Mucosa of rectum (tissue), 2 donors: ENCODE measurements at regions not wholly inside any gene's neighbourhood (a gene's known extent, or its start where the extent isn't known, plus 50 kb on each side); places are given as distances from the start of the nearest gene placed in this dataset.

Experiments
- H3K27ac ChIP-seq, 2 donors: one replicate each; pipeline ENCODE4 v1.7.0; 2013; ENCODE audit warnings: inconsistent platforms in 2 of 2, low read depth in 2 of 2, low read length in 2 of 2
- H3K27me3 ChIP-seq, 2 donors: one replicate each; pipeline ENCODE4 v1.7.0; 2013; ENCODE audit warnings: low read length in 2 of 2; ENCODE audit not compliant: control insufficient read depth in 2 of 2, insufficient read depth in 2 of 2
- H3K36me3 ChIP-seq, 2 donors: one replicate each; pipeline ENCODE4 v1.7.0; 2013; ENCODE audit warnings: low read length in 2 of 2; ENCODE audit not compliant: control insufficient read depth in 2 of 2, insufficient read depth in 2 of 2
- H3K4me1 ChIP-seq, 2 donors: one replicate each; pipeline ENCODE4 v1.7.0; 2013; ENCODE audit warnings: low read length in 2 of 2, mild to moderate bottlenecking in 1 of 2; ENCODE audit not compliant: control insufficient read depth in 2 of 2, insufficient read depth in 2 of 2
- H3K4me3 ChIP-seq, 2 donors: one replicate each; pipeline ENCODE4 v1.7.0; 2013; ENCODE audit warnings: low read length in 2 of 2
- H3K9ac ChIP-seq, 2 donors: one replicate each; pipeline ENCODE4 v1.7.0; 2013; ENCODE audit warnings: low read length in 2 of 2, low read depth in 1 of 2, mild to moderate bottlenecking in 1 of 2
- H3K9me3 ChIP-seq, 2 donors: one replicate each; pipeline ENCODE4 v1.7.0; 2013; ENCODE audit warnings: low read length in 2 of 2; ENCODE audit not compliant: control insufficient read depth in 2 of 2
- donor health status: healthy.
- donor health status: Normal muscosa, but diverticular disease.

GRCh38 chr6:108734271-108734922 is 113.8 kb upstream of the ARMC2 start:
- H3K27ac ChIP-seq, result peak overlapping the region; percentile 42 to 59
- H3K27me3 ChIP-seq, result no peaks in the 10 kb centered on the region
- no peaks in the 10 kb centered on the region for H3K9me3 ChIP-seq

GRCh38 chr6:108735310-108736001 is 112.8 kb upstream of the ARMC2 start:
- no peak overlapping the region for H3K9ac ChIP-seq
- no peaks in the 10 kb centered on the region for H3K36me3 ChIP-seq
- peaks cover 10 to 28% of the 10 kb centered on the region in 2 donors for H3K4me1 ChIP-seq
- no peak overlapping the region for H3K4me3 ChIP-seq
- peak overlapping the region; percentile 56 to 75 for H3K27ac ChIP-seq
- no peaks in the 10 kb centered on the region for H3K9me3 ChIP-seq
- no peaks in the 10 kb centered on the region for H3K27me3 ChIP-seq

More at GRCh38 chr6:108734271-108734922, 113.8 kb upstream of the ARMC2 start:
- Histone ChIP-seq H3K4me3 (no peak overlapping the region), H3K36me3 (no peaks in the 10 kb centered on the region), H3K4me1 (peaks cover 10 to 28% of the 10 kb centered on the region in 2 donors), H3K9ac (no peak overlapping the region)

GRCh38 chr6:108736002-108736361 is 112.2 kb upstream of the ARMC2 start:
- Histone ChIP-seq H3K9me3 (no peaks in the 10 kb centered on the region), H3K9ac (no peak overlapping the region), H3K4me1 (peaks cover 10 to 28% of the 10 kb centered on the region in 2 donors), H3K27ac (peak overlapping the region; percentile 56 to 75), H3K27me3 (no peaks in the 10 kb centered on the region), H3K4me3 (peak overlapping the region in 1 of 2 donors; percentile 4), H3K36me3 (no peaks in the 10 kb centered on the region)

- Histone ChIP-seq H3K9me3 (no peaks in the 10 kb centered on the region), H3K4me3 (no peak overlapping the region), H3K36me3 (no peaks in the 10 kb centered on the region), H3K4me1 (peaks cover 10 to 28% of the 10 kb centered on the region in 2 donors), H3K9ac (no peak overlapping the region), H3K27me3 (no peaks in the 10 kb centered on the region), H3K27ac (no peak overlapping the region)
These were observed 111.4 kb upstream of the ARMC2 start for GRCh38 chr6:108736832-108737231.

- Histone ChIP-seq H3K4me3 (peak overlapping the region in 1 of 2 donors; percentile 17), H3K27me3 (no peaks in the 10 kb centered on the region), H3K9ac (no peak overlapping the region), H3K36me3 (no peaks in the 10 kb centered on the region), H3K27ac (peak overlapping the region in 1 of 2 donors; percentile 11), H3K4me1 (peaks cover 9 to 23% of the 10 kb centered on the region in 2 donors), H3K9me3 (no peaks in the 10 kb centered on the region)
These were observed 110.4 kb upstream of the ARMC2 start for GRCh38 chr6:108737594-108738546.

- H3K27me3 ChIP-seq, result no peaks in the 10 kb centered on the region
- H3K27ac ChIP-seq, result peak overlapping the region; percentile 26 to 44
- H3K4me3 ChIP-seq, result no peak overlapping the region
- H3K9ac ChIP-seq, result no peak overlapping the region
- no peaks in the 10 kb centered on the region for H3K9me3 ChIP-seq
- H3K4me1 ChIP-seq, result peaks cover 6 to 14% of the 10 kb centered on the region in 2 donors
- no peaks in the 10 kb centered on the region for H3K36me3 ChIP-seq
These were observed 109.4 kb upstream of the ARMC2 start for GRCh38 chr6:108738684-108739416.

GRCh38 chr6:108739496-108740330 is 108.5 kb upstream of the ARMC2 start:
- no peaks in the 10 kb centered on the region for H3K9me3 ChIP-seq
- no peaks in the 10 kb centered on the region for H3K36me3 ChIP-seq
- H3K27ac ChIP-seq, result peak overlapping the region in 1 of 2 donors; percentile 44
- peaks cover 6 to 14% of the 10 kb centered on the region in 2 donors for H3K4me1 ChIP-seq
- H3K9ac ChIP-seq, result no peak overlapping the region
- no peak overlapping the region for H3K4me3 ChIP-seq
- H3K27me3 ChIP-seq, result no peaks in the 10 kb centered on the region

GRCh38 chr6:108741331-108741989 is 106.8 kb upstream of the ARMC2 start:
- Histone ChIP-seq H3K27me3 (no peaks in the 10 kb centered on the region), H3K27ac (no peak overlapping the region), H3K36me3 (no peaks in the 10 kb centered on the region), H3K9ac (no peak overlapping the region), H3K4me3 (no peak overlapping the region), H3K9me3 (no peaks in the 10 kb centered on the region), H3K4me1 (peaks cover 0 to 6% of the 10 kb centered on the region in 2 donors)
